Rectal smooth muscle tissue (tissue), 1 donor: ENCODE measurements at regions not wholly inside any gene's neighbourhood (a gene's known extent, or its start where the extent isn't known, plus 50 kb on each side); places are given as distances from the start of the nearest gene placed in this dataset.

ENCODE experiments used
- H3K27ac ChIP-seq: one replicate; pipeline ENCODE4 v1.7.0; 2013; ENCODE audit warnings: low read depth, low read length, inconsistent platforms
- H3K27me3 ChIP-seq: one replicate; pipeline ENCODE4 v1.7.0; 2013; ENCODE audit warnings: low read length; ENCODE audit not compliant: control insufficient read depth, insufficient read depth
- H3K36me3 ChIP-seq: one replicate; pipeline ENCODE4 v1.7.0; 2013; ENCODE audit warnings: low read length; ENCODE audit not compliant: control insufficient read depth, insufficient read depth
- H3K4me1 ChIP-seq: one replicate; pipeline ENCODE4 v1.7.0; 2013; ENCODE audit warnings: low read length; ENCODE audit not compliant: control insufficient read depth, insufficient read depth
- H3K4me3 ChIP-seq: one replicate; pipeline ENCODE4 v1.7.0; 2013; ENCODE audit warnings: low read length
- H3K9ac ChIP-seq: one replicate; pipeline ENCODE4 v1.7.0; 2013; ENCODE audit warnings: low read length

GRCh38 chr4:71259280-71259679 is 79.5 kb upstream of the SLC4A4 start:
- Histone ChIP-seq H3K4me3 (no peak overlapping the region), H3K27ac (no peak overlapping the region), H3K9ac (no peak overlapping the region), H3K36me3 (no peaks in the 10 kb centered on the region), H3K4me1 (no peaks in the 10 kb centered on the region), H3K27me3 (no peaks in the 10 kb centered on the region)

GRCh38 chr4:71259911-71260331 is 78.9 kb upstream of the SLC4A4 start:
- no peak overlapping the region for H3K4me3 ChIP-seq
- no peaks in the 10 kb centered on the region for H3K36me3 ChIP-seq
- H3K27ac ChIP-seq = no peak overlapping the region
- H3K9ac ChIP-seq = no peak overlapping the region
- H3K4me1 ChIP-seq = no peaks in the 10 kb centered on the region
- no peaks in the 10 kb centered on the region for H3K27me3 ChIP-seq

- H3K27me3 ChIP-seq = no peaks in the 10 kb centered on the region
- H3K27ac ChIP-seq = no peak overlapping the region
- no peak overlapping the region for H3K4me3 ChIP-seq
- H3K36me3 ChIP-seq = no peaks in the 10 kb centered on the region
- H3K9ac ChIP-seq = no peak overlapping the region
- no peaks in the 10 kb centered on the region for H3K4me1 ChIP-seq
These were observed 78.3 kb upstream of the SLC4A4 start for GRCh38 chr4:71260544-71260943.

- Histone ChIP-seq H3K27ac (no peak overlapping the region), H3K36me3 (no peaks in the 10 kb centered on the region), H3K4me1 (no peaks in the 10 kb centered on the region), H3K9ac (no peak overlapping the region), H3K4me3 (no peak overlapping the region), H3K27me3 (no peaks in the 10 kb centered on the region)
These were observed 77.8 kb upstream of the SLC4A4 start for GRCh38 chr4:71261001-71261400.

GRCh38 chr4:71261633-71262121 is 77.1 kb upstream of the SLC4A4 start:
- Histone ChIP-seq H3K4me3 (no peak overlapping the region), H3K27me3 (no peaks in the 10 kb centered on the region), H3K9ac (no peak overlapping the region), H3K4me1 (no peaks in the 10 kb centered on the region), H3K27ac (no peak overlapping the region), H3K36me3 (no peaks in the 10 kb centered on the region)

GRCh38 chr4:71262161-71262560 is 76.7 kb upstream of the SLC4A4 start:
- no peaks in the 10 kb centered on the region for H3K36me3 ChIP-seq
- H3K27ac ChIP-seq = no peak overlapping the region
- H3K4me3 ChIP-seq = no peak overlapping the region
- H3K4me1 ChIP-seq = no peaks in the 10 kb centered on the region
- H3K27me3 ChIP-seq = no peaks in the 10 kb centered on the region
- H3K9ac ChIP-seq = no peak overlapping the region

- H3K9ac ChIP-seq = no peak overlapping the region
- H3K4me1 ChIP-seq = no peaks in the 10 kb centered on the region
- no peak overlapping the region for H3K27ac ChIP-seq
These were observed 72.6 kb upstream of the SLC4A4 start for GRCh38 chr4:71266090-71266794.

GRCh38 chr4:71267244-71267643 is 71.6 kb upstream of the SLC4A4 start:
- no peaks in the 10 kb centered on the region for H3K27me3 ChIP-seq
- H3K27ac ChIP-seq = no peak overlapping the region
- H3K4me3 ChIP-seq = no peak overlapping the region
- no peaks in the 10 kb centered on the region for H3K4me1 ChIP-seq
- H3K9ac ChIP-seq = no peak overlapping the region
- no peaks in the 10 kb centered on the region for H3K36me3 ChIP-seq

More at GRCh38 chr4:71266090-71266794, 72.6 kb upstream of the SLC4A4 start:
- no peak overlapping the region for H3K4me3 ChIP-seq
- no peaks in the 10 kb centered on the region for H3K27me3 ChIP-seq
- H3K36me3 ChIP-seq = no peaks in the 10 kb centered on the region

- no peaks in the 10 kb centered on the region for H3K4me1 ChIP-seq
These were observed 70.7 kb upstream of the SLC4A4 start for GRCh38 chr4:71268166-71268565.

GRCh38 chr4:71269233-71269632 is 69.6 kb upstream of the SLC4A4 start:
- Histone ChIP-seq H3K27me3 (no peaks in the 10 kb centered on the region), H3K4me3 (no peak overlapping the region), H3K4me1 (no peaks in the 10 kb centered on the region), H3K9ac (no peak overlapping the region), H3K36me3 (no peaks in the 10 kb centered on the region), H3K27ac (no peak overlapping the region)

More at GRCh38 chr4:71268166-71268565, 70.7 kb upstream of the SLC4A4 start:
- no peak overlapping the region for H3K9ac ChIP-seq
- H3K36me3 ChIP-seq = no peaks in the 10 kb centered on the region
- no peaks in the 10 kb centered on the region for H3K27me3 ChIP-seq
- H3K27ac ChIP-seq = no peak overlapping the region
- no peak overlapping the region for H3K4me3 ChIP-seq

GRCh38 chr4:71270901-71271300 is 67.9 kb upstream of the SLC4A4 start:
- no peaks in the 10 kb centered on the region for H3K27me3 ChIP-seq
- H3K36me3 ChIP-seq = no peaks in the 10 kb centered on the region

GRCh38 chr4:71272976-71273375 is 65.8 kb upstream of the SLC4A4 start:
- H3K9ac ChIP-seq = no peak overlapping the region
- H3K27ac ChIP-seq = no peak overlapping the region
- no peak overlapping the region for H3K4me3 ChIP-seq
- no peaks in the 10 kb centered on the region for H3K27me3 ChIP-seq
- no peaks in the 10 kb centered on the region for H3K36me3 ChIP-seq
- no peaks in the 10 kb centered on the region for H3K4me1 ChIP-seq

More at GRCh38 chr4:71270901-71271300, 67.9 kb upstream of the SLC4A4 start:
- Histone ChIP-seq H3K9ac (no peak overlapping the region), H3K4me1 (no peaks in the 10 kb centered on the region), H3K4me3 (no peak overlapping the region), H3K27ac (no peak overlapping the region)

GRCh38 chr4:71275004-71275403 is 63.8 kb upstream of the SLC4A4 start:
- Histone ChIP-seq H3K27ac (no peak overlapping the region), H3K36me3 (no peaks in the 10 kb centered on the region), H3K27me3 (no peaks in the 10 kb centered on the region), H3K4me1 (no peaks in the 10 kb centered on the region), H3K9ac (no peak overlapping the region), H3K4me3 (no peak overlapping the region)
